ENCODE measurements at regions not wholly inside any gene's neighbourhood (a gene's known extent, or its start where the extent isn't known, plus 50 kb on each side); places are given as distances from the start of the nearest gene placed in this dataset.
"Not testable (repeated sequence)": the region's sequence is repeated elsewhere in the genome, so short reads cannot be mapped to it uniquely, and the experiment has no call there.

DNA sequence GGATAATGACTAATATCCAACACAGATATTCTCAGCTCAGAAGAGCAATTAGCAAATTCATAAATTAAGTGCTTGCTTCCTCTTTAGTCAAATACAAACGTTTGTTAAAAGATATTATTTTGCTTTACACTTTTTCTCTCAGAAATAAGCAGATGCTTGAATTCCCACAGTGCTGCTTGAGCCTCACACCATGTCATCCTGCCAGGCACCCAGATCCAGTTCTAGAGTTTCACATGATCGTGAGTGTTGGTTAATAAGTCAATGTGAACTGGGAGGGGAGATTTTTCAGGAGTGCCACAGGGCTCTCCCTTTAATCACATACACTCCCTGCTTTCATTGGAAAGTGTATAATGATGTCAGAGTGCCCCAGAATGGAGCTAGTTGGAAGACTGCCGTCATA lies 352.0 kb downstream of the OR4F29 start:
- DNase-seq: not testable (repeated sequence)

- not testable (repeated sequence) for DNase-seq
Measured at GRCh38 chr1:98811-99210, 352.7 kb downstream of the OR4F29 start.

DNA sequence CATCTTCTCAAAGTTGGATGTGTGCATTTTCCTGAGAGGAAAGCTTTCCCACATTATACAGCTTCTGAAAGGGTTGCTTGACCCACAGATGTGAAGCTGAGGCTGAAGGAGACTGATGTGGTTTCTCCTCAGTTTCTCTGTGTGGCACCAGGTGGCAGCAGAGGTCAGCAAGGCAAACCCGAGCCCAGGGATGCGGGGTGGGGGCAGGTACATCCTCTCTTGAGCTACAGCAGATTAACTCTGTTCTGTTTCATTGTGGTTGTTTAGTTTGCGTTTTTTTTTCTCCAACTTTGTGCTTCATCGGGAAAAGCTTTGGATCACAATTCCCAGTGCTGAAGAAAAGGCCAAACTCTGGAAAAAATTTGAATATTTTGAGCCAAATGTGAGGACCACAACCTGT lies 360.2 kb downstream of the OR4F29 start:
- DNase-seq: not testable (repeated sequence)

DNA sequence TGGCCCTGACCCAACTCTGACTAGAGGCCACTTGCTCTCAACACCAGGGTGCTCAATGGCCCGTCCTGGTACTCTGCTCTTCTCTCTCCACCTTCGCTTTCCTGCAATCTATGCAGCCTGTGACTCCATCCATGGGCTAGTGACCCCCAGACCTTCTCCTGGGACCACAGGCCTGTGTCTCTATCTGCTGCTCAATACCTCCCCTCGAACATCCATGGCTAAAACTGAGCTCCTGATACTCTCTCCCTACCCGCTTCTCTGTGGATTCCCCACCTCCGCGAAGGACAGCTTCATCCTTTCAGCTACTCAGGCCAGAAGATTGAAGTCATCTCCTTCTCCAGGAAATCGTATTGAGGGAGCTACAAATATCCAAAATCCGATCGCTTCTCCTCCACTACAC lies 363.4 kb downstream of the OR4F29 start:
- DNase-seq: not testable (repeated sequence)

GRCh38 chr1:79152-79551 lies 372.3 kb downstream of the OR4F29 start:
- not testable (repeated sequence) for DNase-seq

GRCh38 chr1:65119-65518 lies 386.4 kb downstream of the OR4F29 start, which contains the start of gene OR4F5:
Gene OR4F5, plus strand, starts transcription at chr1:65419.
- not testable (repeated sequence) for DNase-seq

DNA sequence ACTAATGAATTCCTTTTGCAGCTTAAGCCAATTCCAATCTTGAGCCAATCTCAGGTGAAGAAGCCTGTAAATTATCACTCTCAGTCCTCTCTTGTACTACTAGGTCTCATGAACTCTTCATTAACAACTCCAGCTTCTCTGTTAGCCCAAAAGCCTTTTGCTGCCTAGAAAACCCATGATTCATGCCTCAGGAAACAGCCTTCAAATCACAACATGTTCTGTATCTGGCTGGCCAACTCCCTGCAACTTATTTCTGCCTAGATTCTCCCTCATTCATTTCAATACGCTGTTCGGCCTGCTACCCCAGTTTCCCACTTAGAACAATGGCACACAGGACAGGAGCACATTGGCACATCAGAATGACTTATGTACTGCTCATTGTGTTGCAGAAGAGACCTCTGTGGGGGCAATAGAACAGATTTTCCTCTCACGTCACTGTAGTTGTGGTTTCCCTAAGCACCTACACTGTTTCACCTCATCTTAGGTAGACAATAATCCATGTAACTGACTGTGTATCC lies 395.4 kb downstream of the OR4F29 start:
- not testable (repeated sequence) for DNase-seq

- not testable (repeated sequence) for DNase-seq
Measured at GRCh38 chr1:53182-53581, 398.3 kb downstream of the OR4F29 start.

DNA sequence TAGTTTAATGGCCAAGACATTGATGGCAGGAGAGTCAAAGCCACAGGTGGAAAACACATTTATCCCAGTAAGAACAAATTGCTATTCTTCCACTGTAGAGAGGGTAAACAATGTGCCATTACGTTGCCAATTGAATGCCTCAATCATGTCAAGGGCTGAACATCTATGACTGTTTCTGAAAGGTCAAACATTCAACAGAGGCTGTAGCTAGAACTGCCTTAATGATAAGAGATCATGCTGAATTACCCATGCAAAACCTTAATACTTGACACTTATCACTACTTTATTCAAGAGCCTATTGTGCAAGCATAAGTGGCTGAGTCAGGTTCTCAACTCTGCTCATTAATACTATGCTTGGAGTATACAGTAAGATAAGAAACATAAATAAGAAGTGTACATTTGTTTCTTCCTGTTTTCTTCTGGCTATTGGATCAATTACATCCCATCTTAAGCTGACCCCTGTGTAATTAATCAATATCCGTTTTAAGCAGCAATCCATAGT lies 409.5 kb downstream of the OR4F29 start:
- DNase-seq: not testable (repeated sequence)

- DNase-seq: not testable (repeated sequence)
Measured at GRCh38 chr1:41197-41596, 410.3 kb downstream of the OR4F29 start.

DNA sequence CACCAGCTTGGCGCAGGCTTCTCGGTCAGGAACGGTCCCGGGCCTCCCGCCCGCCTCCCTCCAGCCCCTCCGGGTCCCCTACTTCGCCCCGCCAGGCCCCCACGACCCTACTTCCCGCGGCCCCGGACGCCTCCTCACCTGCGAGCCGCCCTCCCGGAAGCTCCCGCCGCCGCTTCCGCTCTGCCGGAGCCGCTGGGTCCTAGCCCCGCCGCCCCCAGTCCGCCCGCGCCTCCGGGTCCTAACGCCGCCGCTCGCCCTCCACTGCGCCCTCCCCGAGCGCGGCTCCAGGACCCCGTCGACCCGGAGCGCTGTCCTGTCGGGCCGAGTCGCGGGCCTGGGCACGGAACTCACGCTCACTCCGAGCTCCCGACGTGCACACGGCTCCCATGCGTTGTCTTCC lies 422.3 kb downstream of the OR4F29 start:
- not testable (repeated sequence) for DNase-seq

DNA sequence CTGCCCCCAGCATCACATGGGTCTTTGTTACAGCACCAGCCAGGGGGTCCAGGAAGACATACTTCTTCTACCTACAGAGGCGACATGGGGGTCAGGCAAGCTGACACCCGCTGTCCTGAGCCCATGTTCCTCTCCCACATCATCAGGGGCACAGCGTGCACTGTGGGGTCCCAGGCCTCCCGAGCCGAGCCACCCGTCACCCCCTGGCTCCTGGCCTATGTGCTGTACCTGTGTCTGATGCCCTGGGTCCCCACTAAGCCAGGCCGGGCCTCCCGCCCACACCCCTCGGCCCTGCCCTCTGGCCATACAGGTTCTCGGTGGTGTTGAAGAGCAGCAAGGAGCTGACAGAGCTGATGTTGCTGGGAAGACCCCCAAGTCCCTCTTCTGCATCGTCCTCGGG lies 434.2 kb downstream of the OR4F29 start:
- peak; percentile 0 for DNase-seq

- peak; percentile 1 for DNase-seq
Measured at GRCh38 chr1:16025-16424, 435.5 kb downstream of the OR4F29 start.

- peak; percentile 13 for DNase-seq
Measured at GRCh38 chr1:9941-10717, 441.3 kb downstream of the OR4F29 start.
